NCI-H1930 (cell line): ENCODE measurements at regions not wholly inside any gene's neighbourhood (a gene's known extent, or its start where the extent isn't known, plus 50 kb on each side); places are given as distances from the start of the nearest gene placed in this dataset.

Experiments
- DNase-seq, 2 experiments: peaks; one replicate each; lab custom pipeline; 2025; lab: John Stamatoyannopoulos, UW

GRCh38 chr13:37929308-37929707 lies 59.7 kb upstream of the TRPC4 start:
- DNase-seq, result no peak

- DNase-seq, result peak; percentile 10 to 48
These were observed 58.0 kb upstream of the TRPC4 start for GRCh38 chr13:37927561-37927960.

- no peak for DNase-seq
These were observed 56.4 kb upstream of the TRPC4 start for GRCh38 chr13:37925878-37926473.

GRCh38 chr13:37923236-37923635 lies 53.7 kb upstream of the TRPC4 start:
- no peak for DNase-seq

- no peak for DNase-seq
These were observed 49.8 kb upstream of the TRPC4 start for GRCh38 chr13:37919329-37919880.
